Heart right ventricle (tissue), 16 donors: ENCODE measurements at regions not wholly inside any gene's neighbourhood (a gene's known extent, or its start where the extent isn't known, plus 50 kb on each side); places are given as distances from the start of the nearest gene placed in this dataset.

Experiments used
- ATAC-seq, 8 donors: fragments of 200-7000 bp; cut with Tn5 transposase; one replicate each; pipeline ENCODE4 v1.9.1; 2020; ENCODE audit warnings: mild to moderate bottlenecking in 8 of 8, moderate library complexity in 8 of 8, moderate number of reproducible peaks in 1 of 8
- DNase-seq, 2 donors: peaks; one replicate each; pipeline ENCODE4 v3.0.0-alpha.2; 2020
- H3K27ac ChIP-seq, 10 donors: fragments of 200-600 bp; sonication (generic) in 2 of 10; one replicate each; pipeline versions ENCODE4 v1.5.0 to v1.8.0; 2020 to 2022; ENCODE audit warnings: mild to moderate bottlenecking in 3 of 10
- H3K27me3 ChIP-seq, 7 donors: fragments of 200-600 bp; one replicate each; pipeline ENCODE4 v1.8.0; 2021 to 2022; ENCODE audit warnings: mild to moderate bottlenecking in 2 of 7
- H3K36me3 ChIP-seq, 9 donors: fragments of 200-600 bp; sonication (generic) in 1 of 9; one replicate each; pipeline versions ENCODE4 v1.5.0 to v1.8.0; 2020 to 2022; ENCODE audit warnings: mild to moderate bottlenecking in 2 of 9
- H3K4me1 ChIP-seq, 9 donors: fragments of 200-600 bp; sonication (generic) in 1 of 9; one replicate each; pipeline versions ENCODE4 v1.5.0 to v1.8.0; 2020 to 2022; ENCODE audit warnings: mild to moderate bottlenecking in 4 of 9
- H3K4me3 ChIP-seq, 10 donors: fragments of 200-600 bp; sonication (generic) in 2 of 10; one replicate each; pipeline versions ENCODE4 v1.5.0 to v1.8.0; 2020 to 2022; ENCODE audit warnings: mild to moderate bottlenecking in 7 of 10, moderate library complexity in 2 of 10
- H3K9me3 ChIP-seq, 11 donors: fragments of 200-600 bp in 10 of 11; sonication (generic) in 2 of 11; one replicate each; pipeline versions ENCODE4 v1.5.0 to v1.8.0; 2013 to 2022; ENCODE audit warnings: mild to moderate bottlenecking in 2 of 11, control low read depth in 1 of 11, moderate library complexity in 1 of 11
- WGBS, 2 donors: extraction: QIAGEN DNeasy Blood & Tissue Kit; methylation state at CpG; one replicate each; pipeline ENCODE4 v1.1.7; 2013; ENCODE audit warnings: inconsistent platforms in 1 of 2; 5-methylcytosine and 5-hydroxymethylcytosine counted together
- intact Hi-C, 10 donors: fragments of 100-400 bp; cut with DNase I; formaldehyde crosslinking; loops; one replicate each; pipeline versions ENCODE4 v1.11.1 to v1.14.2; 2022
- TF ChIP-seq, protein P1 (sequence below), 9 donors: fragments of 200-600 bp; sonication (generic) in 2 of 9; IDR thresholded peaks; one replicate each; pipeline versions ENCODE4 v1.5.0 to v1.8.0; 2021 to 2022; ENCODE audit warnings: antibody characterized with exemption in 9 of 9, mild to moderate bottlenecking in 5 of 9, moderate library complexity in 1 of 9
- donor health status: Arrhythmogenic right ventricular cardiomyopathy.
- donor health status: ischemic (EF 13 %, LVEDD 7.1; RV severe dilation, severe dysfunction).
- donor health status: healthy with polysubstance abuse.
- donor health status: DM: no; HTN: yes; CAD: no.
- donor health status: DM: no; HTN: no; CAD: no.
- donor health status: ischemic (EF 25% LVEDD 6.9; RV normal size, moderate dysfunction).
- donor health status: ischemic (EF 25% LVEDD 5.7; RV mildly dilated, moderate dysfunction).
- donor health status: healthy.
- donor health status: DM: yes; HTN: yes; CAD: no.
- donor health status: Ischemic cardiomyopathy.
- donor health status: ischemic (EF 35%, LVEDD 5.7; RV mildly dilated, moderate dysfunction).
- donor health status: nonischemic (EF 11% LVEDD 7.7; RV severe dilation, severe dysfunction).
- donor health status: DM: yes; HTN: yes; CAD: no.
- donor health status: PGD.
- donor health status: ischemic (EF 29% LVEDD 5.4; RV normal size, mild dysfunction).
- donor health status: nonischemic (EF 23%, LVEDD 6.1; RV moderate dilation, normal function).

DNA sequence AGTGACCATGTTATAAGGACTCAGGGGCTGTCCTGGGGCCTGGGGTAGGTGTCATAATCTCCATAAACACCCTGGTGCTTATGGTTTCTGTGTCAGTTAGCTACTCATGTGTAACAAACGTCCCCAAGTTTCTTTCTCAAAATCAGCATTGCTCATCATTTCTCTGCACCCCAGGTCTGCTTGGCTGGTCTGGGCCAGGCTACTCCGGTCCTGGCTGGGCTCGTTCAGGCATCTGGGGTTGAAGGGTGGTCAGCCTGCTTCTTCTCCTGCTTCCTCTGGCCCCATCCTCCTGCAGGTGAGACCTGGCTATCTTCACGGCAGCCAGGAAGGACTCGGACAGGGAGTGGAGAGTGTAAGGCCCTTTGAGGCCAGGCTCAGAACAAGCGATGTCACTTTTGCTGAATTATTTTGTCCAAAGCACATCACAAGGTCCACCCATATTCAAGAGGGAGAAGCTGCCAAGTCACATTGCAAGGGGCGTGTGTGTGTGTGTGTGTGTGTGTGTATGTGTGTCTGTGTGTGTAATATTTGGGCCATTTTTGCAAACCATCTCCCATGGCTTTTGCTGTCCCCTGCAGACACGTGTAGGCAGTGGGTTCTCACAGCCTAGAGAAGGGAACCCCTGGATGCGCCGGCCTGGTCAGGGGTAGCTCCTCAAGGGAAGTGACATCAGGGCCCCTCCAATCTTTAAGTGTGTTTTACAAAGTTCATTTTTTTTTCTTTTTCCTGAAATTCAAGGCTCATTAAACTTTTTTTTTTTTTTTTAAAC is 535.8 kb downstream of the TBC1D22A start:
- intact Hi-C loops = no loop called here
- TF ChIP-seq, protein P1, sequence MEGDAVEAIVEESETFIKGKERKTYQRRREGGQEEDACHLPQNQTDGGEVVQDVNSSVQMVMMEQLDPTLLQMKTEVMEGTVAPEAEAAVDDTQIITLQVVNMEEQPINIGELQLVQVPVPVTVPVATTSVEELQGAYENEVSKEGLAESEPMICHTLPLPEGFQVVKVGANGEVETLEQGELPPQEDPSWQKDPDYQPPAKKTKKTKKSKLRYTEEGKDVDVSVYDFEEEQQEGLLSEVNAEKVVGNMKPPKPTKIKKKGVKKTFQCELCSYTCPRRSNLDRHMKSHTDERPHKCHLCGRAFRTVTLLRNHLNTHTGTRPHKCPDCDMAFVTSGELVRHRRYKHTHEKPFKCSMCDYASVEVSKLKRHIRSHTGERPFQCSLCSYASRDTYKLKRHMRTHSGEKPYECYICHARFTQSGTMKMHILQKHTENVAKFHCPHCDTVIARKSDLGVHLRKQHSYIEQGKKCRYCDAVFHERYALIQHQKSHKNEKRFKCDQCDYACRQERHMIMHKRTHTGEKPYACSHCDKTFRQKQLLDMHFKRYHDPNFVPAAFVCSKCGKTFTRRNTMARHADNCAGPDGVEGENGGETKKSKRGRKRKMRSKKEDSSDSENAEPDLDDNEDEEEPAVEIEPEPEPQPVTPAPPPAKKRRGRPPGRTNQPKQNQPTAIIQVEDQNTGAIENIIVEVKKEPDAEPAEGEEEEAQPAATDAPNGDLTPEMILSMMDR (IDR thresholded peaks at IDR 0.05) = no peak
- Histone ChIP-seq H3K36me3 (no peaks in the 10 kb centered on the region), H3K27ac (no peak overlapping the region), H3K4me1 (no peaks in the 10 kb centered on the region), H3K4me3 (no peak overlapping the region), H3K27me3 (peaks cover 0 to 26% (median 11%) of the 10 kb centered on the region in 7 donors), H3K9me3 (no peaks in the 10 kb centered on the region)
- no peak for DNase-seq
- WGBS, 2 donors = 82 to 85% methylated on average over 10 of the region's 10 CpGs
- no peak for ATAC-seq

DNA sequence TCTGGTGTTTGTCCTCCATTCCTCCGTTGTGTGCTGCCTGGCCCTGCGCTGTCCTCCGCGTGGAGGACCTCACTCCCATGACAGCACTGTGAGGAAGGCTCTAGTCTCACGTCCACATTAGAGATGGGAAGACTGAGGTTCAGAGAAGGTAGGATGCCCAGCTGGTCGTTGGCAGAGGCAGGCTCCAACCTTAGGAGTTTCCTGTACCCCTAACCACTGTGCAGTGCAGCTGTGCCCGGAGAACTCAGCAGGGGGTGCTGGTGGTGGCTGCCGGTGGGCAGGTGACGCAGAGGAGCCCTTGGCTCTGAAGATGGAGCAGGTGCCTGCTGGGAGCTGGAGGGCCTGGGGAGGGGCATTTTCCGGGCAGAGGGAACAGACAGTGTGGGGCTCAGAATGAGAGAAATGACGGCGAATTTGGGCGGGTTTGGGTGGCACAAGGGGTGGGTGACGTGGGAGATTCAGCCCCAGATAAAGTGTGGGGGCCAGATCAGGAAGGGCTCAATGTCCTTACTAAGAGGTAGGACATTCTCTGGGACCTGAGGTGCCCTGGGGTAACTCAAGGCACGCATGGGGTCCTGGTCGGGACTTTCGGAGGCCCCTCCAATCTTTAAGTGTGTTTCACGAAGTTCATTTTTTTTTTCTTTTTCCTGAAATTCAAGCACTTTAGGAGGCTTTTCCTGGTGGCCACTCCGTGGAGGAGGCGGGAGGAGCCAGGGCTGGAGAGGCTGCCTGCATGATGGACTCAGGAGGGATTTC is 535.0 kb downstream of the TBC1D22A start:
- WGBS, 2 donors = 82 to 84% methylated on average over 20 of the region's 20 CpGs
- Histone ChIP-seq H3K36me3 (no peaks in the 10 kb centered on the region), H3K9me3 (no peaks in the 10 kb centered on the region), H3K27ac (no peak overlapping the region), H3K4me1 (no peaks in the 10 kb centered on the region), H3K27me3 (peaks cover 0 to 26% (median 11%) of the 10 kb centered on the region in 7 donors), H3K4me3 (no peak overlapping the region)
- DNase-seq (no peak), ATAC-seq (no peak)
- TF ChIP-seq, protein P1 (IDR thresholded peaks at IDR 0.05) = no peak
- intact Hi-C loops = no loop called here

DNA sequence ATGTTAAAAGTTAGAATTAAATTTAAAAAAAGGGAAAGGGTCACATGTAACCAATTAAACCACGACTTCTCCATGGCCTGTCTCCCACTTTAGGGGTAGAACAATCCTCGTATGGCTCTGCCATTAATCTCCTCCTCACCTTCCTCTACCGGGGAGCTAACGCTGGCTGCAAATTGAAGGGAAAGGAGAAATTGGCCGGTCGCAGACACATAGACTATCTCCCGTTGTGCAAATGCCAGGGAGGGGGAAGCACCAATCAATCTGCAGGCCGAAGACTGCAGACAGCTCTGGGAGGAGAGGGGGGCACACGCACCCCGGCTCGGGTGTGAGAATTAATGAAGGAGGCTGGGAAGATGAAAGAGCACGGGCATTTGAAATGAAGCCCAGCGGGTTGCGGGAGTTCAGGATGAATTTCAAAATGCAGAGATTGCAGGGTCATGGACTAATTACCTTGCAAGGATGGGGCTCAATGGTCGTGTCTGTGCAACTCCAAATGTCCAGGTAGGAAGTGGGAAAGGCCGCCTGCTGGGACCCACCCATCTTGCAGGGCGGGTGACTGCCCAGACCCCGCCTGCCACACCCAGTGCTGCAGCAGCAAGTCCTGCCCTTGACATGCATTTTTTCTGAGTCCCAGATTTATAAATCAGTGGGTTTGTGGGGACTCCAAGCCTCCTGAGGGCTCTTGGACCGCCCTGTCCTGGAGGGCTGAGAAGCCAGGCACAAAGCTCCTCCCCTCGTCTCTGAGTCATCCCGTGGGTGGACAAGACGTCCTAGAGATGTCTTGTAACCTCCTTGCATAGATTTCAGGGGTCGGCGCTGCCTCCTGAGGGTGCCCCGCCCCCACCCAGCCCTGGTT is 534.2 kb downstream of the TBC1D22A start:
- TF ChIP-seq, protein P1 (IDR thresholded peaks at IDR 0.05) = no peak
- Histone ChIP-seq H3K4me3 (no peak overlapping the region), H3K27ac (no peak overlapping the region), H3K9me3 (no peaks in the 10 kb centered on the region), H3K36me3 (no peaks in the 10 kb centered on the region), H3K27me3 (peaks cover 0 to 26% (median 11%) of the 10 kb centered on the region in 7 donors), H3K4me1 (no peaks in the 10 kb centered on the region)
- WGBS, 2 donors = 66 to 72% methylated on average over 25 of the region's 25 CpGs
- DNase-seq = no peak
- intact Hi-C loops = no loop called here
- no peak for ATAC-seq

DNA sequence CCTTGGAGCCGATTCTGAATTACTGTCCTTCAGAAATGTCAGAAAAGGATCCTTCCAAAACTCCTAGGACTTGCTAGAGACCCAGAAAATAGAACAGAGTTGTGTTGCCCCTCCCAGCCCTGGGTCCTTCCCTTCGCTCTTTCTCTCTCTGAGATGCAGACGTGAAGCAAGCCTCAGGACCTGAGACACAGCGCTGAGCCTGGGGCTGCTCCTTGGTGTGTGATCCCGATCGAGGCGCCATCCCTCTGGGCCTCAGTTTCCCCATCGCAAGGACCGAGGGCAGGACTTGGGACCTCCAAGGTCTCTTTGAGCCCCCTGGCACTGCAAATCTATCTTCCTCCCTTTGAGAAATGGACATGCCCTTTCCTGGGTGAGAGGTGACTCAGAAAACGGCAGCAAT is 533.5 kb downstream of the TBC1D22A start:
- WGBS, 2 donors = 83 to 85% methylated on average over 10 of the region's 10 CpGs
- intact Hi-C loops = no loop called here
- ATAC-seq (no peak), DNase-seq (no peak)
- Histone ChIP-seq H3K27me3 (peaks cover 0 to 26% (median 11%) of the 10 kb centered on the region in 7 donors), H3K36me3 (no peaks in the 10 kb centered on the region), H3K4me3 (no peak overlapping the region), H3K4me1 (no peaks in the 10 kb centered on the region), H3K9me3 (no peaks in the 10 kb centered on the region), H3K27ac (no peak overlapping the region)
- TF ChIP-seq, protein P1 (IDR thresholded peaks at IDR 0.05) = no peak
